ENCODE measurements at regions not wholly inside any gene's neighbourhood (a gene's known extent, or its start where the extent isn't known, plus 50 kb on each side); places are given as distances from the start of the nearest gene placed in this dataset.

DNA sequence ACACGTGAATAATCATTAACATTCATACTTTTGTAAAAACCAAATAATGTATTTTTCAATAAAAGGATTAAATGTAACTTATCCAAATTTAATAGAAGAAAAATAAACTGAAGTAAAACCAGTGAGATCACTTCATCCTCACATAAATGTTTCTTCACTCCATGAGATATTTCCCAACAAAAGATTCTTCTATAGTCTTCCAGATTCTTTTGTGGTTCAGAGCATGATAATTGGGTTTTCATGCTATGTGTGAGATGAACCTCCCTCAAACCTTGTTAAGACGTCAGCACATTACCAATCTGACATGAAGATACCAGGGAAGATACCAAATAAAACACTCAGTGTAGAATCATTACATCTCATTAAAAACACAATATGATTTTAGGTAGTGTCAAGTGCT is 62.9 kb upstream of the OXGR1 start:
- DNase-seq (ENCODE audit: low spot score) = no peak

DNA sequence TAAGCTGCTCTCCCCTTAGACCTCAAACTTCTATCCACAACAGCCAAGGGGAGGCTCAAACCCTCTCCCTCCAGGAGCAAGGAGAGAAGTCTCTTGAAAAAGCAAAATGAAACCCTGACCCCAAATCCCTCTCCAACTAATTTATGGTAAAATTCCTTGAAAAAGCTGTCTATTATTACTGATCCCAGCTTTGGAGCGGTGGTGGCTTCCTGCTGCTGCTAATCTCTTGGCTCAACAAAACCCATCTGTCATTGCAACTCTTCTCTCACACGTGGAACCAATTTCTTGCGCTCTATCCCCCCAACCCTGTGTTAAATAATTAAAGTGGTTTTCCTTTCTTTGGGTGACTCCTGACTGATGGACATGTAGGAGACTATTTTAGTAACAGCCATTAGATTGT is 64.1 kb upstream of the OXGR1 start:
- no peak for DNase-seq (ENCODE audit: low spot score)

DNA sequence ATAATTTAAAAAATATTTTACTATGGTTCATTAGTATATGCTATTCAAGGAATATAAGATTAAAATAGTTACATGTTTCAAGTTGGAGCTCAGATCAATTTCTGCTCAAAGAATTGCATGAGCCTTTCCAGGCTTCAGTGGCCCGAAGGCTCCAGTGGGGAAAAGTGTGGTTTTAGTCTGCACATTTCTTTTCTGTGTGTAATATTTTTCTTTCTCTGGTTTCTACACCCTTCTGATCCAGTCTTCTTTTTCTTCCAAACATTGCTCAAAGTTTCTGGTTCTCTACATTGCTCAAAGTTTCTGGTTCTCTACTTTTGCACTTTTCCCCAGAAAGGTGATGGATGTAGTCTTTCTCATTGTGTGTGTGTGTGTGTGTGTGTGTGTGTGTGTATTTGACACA is 64.7 kb upstream of the OXGR1 start:
- no peak for DNase-seq (ENCODE audit: low spot score)

DNA sequence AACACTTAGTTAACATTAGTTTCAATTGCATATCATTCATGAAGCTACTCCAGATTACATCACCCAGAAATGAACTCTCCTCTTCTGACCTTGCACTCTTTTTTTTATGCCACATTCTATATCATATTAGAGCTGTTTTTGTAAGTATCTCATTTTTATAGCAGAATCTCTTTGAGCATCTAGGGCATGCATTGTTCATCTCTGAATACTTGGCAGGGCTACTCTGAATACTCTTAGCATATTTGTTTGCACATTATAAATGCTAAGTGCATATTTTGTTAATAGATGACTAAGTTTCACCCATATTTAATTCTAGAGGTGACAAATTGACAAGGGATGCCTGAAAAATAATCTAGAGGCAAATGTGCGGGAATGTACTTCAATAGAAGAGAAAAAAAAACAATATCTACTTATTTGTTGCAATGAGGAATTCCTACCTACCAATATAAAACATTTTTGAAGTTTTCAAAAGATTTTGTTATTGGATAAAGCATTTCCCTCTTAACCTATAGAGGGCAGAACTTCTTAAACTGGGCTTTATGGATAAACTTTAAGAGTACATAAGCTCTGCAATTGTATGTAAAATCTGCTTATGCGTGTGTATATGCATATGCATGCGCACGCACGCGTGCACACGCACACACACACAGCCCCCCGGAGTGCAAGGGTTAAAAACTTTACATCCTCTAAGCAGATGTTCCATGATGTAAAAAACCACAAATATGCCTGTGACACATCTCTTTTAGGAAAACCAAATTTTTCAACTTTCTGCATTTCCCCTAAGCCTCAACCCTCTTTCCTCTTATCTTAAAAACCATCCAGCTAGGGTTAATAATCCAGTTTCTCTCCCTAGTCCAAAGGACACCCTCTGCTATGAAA is 73.0 kb upstream of the OXGR1 start:
- DNase-seq (ENCODE audit: low spot score) = no peak

DNA sequence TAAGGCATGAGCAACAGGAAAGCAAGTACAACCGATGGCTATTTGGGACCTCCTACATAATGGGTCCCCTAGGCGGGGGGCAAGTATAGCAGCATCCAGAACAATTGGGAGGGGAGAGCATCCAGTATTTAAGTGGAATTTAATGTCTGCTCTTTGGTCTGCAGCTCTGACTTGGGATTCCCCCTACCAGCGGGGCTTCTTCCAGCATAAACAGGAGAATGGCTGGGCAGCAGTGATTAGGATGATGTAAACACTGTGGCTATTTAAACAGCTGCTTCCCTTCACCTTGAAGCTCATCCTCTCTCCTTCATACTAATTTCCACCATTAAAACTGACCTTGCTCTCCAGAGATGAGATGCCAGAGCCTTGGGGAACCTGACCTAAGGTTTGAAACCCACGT is 73.9 kb upstream of the OXGR1 start:
- DNase-seq (ENCODE audit: low spot score) = no peak

DNA sequence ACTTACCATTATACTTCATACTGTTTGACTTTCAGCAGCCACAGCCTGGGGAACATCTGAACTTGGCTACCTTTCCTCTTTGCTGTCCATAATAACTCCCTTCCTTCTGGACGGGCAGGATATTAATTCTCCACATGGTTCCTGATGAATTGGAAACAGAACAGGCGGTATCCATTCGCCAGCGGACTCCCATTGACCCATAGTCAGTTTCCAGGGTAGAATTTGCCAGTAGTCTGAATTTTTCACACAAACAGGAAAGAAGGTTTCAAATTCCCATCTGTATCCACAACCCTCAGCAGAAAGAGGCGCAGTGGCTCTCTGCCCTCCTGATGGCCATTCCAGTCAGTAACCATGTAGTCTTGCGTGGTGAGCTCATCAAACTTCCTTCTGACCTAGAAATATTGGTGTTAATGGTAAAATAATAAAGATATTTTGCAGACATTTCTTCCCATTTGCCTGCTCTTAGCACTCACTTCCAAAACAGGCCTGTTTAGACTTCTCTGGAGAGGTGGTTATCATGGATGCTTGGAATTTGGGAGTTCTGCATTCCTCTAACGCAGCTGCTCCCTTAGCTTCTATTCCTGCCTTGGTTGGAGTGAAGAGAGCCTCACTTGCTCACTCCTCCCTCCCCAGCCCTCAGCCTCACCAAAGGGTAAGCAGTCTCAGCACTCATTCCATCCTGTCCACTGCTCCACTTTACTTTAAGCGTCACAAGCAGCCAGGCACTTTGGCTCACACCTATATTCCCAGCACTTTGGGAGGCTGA is 75.0 kb upstream of the OXGR1 start:
- no peak for DNase-seq (ENCODE audit: low spot score)

DNA sequence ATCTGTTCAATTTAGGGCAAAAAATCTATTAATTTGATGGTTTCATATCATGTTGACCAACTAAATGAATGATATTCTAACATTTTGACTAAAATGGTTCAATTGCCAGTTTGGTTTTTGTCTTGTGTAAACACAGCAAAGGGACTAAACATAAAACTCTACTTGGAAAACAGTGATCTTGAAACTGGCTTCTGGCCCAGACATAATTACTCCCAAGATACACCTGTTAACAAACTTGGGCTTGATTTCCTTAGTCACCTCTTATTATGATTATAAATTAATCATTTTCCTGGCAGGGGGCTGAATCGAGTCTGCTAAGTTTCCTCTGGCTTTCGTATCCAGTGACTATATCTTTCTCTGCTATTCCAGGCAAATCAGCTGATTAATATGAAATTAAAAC is 78.0 kb upstream of the OXGR1 start:
- DNase-seq (ENCODE audit: low spot score) = no peak

DNA sequence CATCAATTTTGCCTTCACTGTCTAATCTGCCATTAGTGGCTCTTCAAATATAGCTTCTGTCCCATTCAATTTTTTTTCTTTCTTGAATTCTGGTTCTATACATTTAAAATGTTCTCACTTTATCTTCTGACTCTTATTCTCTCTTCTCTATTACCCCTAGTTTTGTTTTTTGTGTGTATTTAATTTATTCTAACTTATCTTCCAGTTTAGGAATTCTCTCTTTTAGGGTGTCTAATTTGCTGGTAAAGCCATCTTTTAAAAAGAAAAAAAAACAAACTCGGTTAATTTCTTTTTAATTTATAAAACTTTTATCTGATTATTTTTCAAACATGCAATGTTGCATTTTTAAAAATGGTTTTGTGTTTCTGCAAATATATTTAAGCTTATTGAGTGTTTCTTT is 80.3 kb upstream of the OXGR1 start:
- no peak for DNase-seq (ENCODE audit: low spot score)

DNA sequence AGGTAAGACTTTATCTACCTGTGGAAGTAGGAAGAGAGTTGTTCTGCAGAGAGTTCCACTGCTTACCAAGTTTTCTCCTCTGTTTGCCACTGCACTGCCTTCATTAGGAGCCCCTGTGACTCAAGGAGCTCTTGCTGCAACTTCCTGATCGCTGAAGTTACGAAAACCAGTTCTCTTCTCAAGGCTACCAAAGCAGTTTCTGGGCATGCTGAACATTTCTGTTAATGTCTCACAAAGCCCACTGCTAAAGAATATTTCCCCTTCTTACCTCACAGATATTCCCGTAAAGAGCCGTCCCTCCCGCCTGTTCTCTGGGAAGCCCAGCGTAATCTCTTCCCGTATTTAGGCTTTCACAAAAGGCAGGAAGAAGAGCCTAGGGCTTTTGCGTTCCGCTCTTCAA is 82.6 kb upstream of the OXGR1 start:
- no peak for DNase-seq (ENCODE audit: low spot score)

DNA sequence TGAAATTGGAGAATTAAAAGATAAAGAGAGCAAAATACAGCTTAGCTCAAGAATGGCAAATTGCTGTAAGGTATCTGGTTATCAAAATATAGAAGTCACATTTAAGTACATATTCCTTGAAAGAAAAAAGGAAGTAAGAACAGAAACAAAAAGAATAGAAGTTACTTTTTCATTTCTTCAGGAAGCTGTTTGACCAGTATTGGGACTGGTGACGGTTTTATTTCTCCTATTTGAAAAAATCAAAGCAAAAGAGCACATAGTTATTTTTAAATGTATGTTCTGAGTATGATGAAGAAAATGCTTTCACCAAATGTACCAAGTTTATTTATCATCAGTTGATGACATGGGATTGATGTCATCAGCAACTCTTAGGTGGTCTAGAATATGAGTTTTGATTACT is 83.1 kb upstream of the OXGR1 start:
- no peak for DNase-seq (ENCODE audit: low spot score)

DNA sequence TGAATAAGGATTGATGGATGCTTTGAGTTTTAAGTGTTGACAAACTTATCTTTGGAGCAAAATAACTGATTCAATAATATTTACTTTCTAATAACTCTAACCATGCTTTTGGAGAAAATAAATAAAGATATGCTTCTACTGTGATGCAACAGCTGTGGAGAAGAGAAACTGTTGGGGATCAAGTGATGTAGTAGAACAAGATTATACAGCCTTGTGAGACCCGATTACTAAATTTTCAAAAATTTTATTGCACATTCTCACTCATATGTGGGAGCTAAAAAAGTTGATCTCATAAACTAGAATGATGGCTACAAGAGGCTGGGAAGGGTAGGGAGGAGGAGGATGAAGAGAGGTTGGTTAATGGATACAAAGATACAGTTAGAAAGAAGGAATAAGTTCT is 85.5 kb upstream of the OXGR1 start:
- no peak for DNase-seq (ENCODE audit: low spot score)

DNA sequence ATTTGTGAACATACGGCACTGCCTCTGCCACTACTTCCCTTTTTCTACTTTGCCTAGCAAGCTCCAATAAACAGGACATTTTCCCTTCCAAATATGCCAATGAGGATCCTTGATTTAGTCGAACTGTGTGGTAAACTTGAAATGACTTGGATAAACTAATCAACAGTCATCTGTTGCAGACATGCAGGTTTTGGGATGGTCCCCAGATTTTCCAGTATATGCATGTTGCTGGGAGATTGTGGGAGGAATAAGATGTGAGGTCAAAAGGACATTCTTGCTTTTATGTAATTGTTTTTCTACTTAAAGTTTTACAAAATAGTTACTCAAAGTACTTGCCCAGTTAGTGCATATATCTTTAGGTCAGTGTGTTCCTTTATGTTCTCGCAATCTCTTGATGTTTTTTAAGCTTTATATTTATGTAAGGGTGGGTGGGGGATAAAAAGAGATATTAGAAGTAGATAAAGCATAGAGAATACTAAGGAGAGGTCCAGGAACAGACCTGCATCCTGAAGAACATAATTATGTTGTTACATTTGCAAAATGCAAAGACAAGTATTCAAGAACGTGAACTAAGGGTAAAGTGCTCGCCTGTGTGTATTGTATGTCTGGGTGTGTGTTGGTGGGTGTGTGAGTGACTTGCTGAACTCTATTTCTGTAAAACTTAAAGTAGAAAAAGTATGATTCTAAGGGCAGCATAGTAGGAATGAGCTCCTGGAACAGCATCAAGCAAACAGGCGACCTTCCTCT is 88.4 kb upstream of the OXGR1 start:
- no peak for DNase-seq (ENCODE audit: low spot score)

DNA sequence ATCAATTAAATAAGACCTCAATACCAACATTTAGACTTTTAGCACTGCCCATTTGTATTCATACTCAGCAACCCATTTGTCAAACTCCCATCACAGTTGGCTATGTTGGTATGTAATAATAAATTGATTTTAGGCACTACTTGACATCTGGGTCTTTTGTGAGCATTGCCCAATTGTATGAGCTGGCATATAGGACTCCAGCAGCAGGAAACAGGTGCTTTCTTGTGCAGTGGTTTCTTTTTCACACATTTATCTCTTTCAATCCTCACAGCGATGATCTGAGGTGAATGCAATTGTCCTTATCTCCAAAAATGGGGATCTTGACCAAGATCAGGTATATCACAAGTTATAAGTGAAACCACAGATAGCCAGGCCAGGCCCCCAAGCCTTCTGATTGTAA is 96.9 kb upstream of the OXGR1 start:
- DNase-seq (ENCODE audit: low spot score) = no peak

DNA sequence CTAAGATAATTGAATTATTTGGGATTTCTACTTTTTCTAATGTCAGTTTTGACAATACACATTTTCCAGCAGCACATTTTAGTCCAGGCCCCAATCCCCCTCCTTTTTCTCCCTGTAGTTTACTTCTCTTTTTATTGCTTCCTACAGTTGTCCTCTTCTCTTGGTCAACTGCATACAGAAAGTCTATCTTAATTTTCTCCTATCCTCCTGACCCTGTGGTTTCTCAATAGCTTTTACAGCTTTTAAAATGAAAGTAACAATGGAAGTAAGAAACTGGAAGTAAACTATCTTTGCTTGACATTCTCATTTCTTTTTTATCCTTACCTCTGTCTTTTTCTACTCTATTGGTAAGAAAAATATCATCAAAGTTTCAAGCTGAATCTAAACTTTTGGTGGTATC is 106.5 kb upstream of the OXGR1 start:
- DNase-seq (ENCODE audit: low spot score) = no peak

DNA sequence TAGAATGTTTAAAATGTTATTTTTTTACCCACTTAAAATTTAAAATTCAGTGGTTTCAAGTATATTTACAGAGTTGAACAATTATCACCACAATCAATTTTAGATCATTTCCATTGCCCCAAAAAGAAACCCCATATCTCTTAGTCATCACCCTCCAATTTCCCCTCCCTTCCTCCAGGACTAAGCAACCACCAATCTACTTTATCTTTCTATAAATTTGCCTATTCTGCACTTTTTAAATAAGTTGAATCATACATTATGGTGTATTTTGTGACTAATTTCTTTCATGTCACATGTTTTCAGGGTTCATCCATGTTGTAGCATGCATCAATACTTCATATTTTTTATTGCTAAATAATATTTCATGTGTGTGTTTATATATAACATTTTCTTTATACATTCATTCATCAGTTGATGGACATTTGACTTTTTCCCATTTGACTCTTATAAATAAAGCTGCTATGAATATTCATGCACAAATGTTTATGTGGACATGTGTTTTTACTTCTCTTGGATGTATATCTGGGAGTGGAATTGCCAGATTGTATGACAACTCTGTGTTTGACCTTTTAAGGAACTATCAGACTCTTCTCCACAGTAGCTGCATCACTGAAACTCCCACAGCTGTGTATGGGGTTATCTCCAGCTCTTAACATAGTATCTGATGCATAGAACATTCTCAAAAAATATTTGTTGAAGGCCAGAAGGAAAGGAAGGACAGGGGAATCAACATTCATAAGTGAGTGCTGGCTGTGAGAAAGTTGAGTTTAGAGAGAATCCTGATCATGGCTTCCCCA is 107.8 kb upstream of the OXGR1 start:
- no peak for DNase-seq (ENCODE audit: low spot score)

DNA sequence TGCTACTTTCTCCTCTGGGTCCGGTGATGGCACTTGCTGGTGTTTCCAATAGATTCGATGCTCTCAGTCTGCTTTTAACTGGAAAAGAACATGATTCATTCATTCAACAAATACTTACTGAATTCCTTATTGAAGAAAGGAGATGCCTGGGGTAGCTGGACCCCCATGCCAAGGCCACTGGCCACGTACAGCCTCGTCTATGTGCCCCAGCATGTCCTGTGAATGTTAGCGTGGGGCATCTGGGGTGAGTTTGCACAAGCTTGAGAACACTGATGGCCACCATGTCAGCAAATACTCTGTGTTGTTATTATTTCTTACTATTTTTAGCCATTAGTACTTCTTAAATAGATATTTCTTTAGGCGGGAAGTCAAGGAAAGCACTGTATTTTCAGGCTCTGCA is 112.0 kb upstream of the OXGR1 start:
- no peak for DNase-seq (ENCODE audit: low spot score)

DNA sequence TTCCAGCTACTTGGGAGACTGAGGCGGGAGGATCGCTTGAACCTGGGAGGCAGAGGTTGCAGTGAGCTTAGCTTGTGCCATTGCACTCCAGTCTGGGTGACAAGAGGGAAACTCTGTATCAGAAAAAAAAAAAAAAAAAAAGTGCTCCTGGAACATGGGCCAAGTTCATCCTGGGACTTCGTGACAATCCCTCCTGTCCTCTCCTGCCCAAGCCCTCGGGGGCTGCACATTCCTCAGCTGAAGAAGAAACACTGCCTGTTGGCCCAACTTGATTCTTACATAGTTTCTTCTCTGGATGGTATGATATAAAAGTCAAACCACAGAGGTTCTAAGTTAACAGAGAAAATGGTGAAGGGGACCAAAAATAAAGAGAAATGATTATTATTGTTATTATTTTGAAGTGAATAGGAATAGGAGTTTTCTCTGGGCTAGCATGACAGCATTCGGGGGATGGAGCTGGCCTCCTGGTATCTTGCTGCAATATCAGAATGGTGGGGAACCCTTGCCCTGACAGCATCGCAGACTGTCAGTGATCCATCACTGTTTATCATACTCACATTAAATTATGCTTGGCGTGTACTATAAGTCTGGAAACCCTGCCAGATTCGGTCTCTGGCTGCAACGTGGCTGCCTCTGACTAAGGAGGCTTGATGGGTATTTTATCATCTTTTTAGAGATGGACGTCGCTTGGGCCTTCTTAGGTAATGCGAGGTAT is 113.7 kb upstream of the OXGR1 start:
- no peak for DNase-seq (ENCODE audit: low spot score)

DNA sequence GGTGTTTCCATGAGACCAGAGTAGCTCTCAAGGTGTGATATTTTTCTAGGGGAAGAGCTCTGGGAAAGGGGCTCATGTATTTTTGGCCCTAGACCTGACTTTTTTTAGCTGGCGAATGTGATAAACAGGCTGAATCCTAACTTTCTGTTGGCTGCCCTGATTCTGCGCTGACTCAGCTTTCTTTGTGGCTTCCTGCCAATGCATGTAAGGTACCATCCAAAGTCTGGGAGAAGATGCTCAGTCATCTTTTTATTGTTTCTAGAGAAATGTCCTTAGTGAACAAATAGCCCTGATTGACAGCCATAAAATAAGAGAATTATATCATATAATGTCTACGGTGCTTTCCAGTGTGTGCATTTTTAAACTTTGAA is 113.6 kb upstream of the MBNL2 start:
- DNase-seq (ENCODE audit: low spot score) = no peak

DNA sequence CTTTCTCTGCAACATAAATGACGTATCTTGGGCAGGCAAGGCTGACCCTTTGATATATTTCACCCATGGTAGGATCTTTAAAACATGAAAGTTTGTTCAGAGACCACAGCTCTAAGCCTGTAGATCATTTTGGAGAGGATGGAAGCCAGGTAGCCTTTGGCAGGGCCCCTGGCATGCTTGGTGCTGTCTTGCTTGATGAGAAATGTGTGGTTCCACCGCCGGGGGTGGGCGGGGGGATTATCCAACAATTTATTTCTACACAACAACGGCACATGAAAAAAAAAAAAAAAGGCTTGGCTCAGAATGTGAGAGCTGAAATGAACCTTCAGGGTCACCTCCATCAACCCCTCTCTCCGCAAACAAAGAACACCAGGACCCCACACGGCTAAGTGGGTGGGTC is 112.9 kb upstream of the MBNL2 start:
- DNase-seq (ENCODE audit: low spot score) = no peak

DNA sequence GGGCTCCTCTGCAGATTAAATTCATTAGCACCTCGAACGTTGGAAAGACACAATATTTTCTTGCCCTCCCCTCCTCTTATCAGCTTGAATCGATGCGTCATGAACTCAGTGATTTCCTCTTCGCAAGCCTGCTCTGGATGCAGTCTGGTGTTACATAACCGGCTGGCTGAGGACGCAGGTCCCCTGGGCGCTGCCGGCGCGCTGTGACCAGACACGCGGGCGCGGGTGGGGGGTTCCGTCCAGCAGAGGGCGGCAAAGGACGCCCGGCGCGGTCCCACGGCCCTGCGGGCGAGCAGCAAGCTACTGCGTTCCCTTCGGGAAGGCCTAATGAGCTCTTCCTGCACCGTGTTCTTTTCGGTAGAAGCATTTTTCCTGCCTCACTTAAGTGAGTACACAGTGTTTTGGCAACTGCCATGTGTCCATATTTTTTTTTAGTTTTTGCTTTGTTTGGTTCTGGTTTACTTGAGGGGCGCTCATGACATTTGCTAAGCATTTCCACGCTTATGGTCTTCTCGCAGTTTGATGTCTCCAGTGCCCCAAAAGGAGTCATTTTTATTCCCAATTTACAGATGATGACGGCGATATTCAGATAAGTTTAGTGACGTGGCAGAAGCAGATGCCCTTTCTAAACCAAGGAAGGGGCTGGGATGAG is 112.2 kb upstream of the MBNL2 start:
- peak; percentile 80 for DNase-seq (ENCODE audit: low spot score)

DNA sequence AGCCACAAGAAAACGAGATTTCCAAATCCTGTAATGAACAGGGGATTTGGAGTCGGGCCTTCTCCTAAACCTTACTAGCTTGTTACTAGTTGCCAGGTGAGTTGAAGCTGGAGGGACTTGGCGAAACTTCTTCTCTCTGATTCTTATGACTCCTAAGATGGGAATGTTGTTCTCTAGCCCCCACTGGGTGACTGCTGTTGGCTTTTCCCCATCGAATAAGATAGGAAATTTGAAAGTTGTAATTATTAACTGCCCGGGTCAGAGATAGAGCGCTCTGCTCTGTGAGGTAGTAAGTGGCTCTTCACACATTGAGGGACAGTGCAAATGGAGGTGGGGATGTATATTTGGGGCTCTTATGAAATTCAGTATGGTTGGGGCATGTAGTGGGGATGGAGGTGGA is 111.2 kb upstream of the MBNL2 start:
- no peak for DNase-seq (ENCODE audit: low spot score)

All from activated CD4-positive, alpha-beta T cell treated with anti-CD3 and anti-CD28 coated beads, Interleukin-2, Interleukin-4, amounts not matched to agents 100 ng/mL and 50 ng/mL, durations not matched to agents 16 hours and 8 hours (primary cell).